ENCODE measurements at regions not wholly inside any gene's neighbourhood (a gene's known extent, or its start where the extent isn't known, plus 50 kb on each side); places are given as distances from the start of the nearest gene placed in this dataset.

DNA sequence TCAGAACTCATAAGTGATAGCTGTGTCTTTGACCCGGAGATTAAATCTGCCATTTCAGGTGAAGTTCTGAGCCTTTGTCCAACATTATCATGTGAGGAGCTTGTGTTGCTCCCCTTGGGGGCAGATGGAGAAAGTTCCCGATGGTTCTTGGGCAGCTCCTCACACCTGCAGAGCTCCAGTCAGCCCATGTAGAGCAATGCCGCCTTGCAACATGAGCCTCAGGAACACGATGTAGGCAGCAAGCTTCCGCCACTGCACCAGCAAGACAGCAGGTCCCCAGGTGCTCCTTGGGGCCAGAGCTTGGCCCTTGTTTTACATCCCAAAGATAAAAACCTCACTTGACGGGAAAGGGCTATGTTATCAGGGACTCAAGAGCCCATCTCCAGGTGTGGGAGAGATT is 292.7 kb downstream of the IRX1 start:
- DNase-seq (ENCODE audit: low read depth in 2 of 2) = no peak

DNA sequence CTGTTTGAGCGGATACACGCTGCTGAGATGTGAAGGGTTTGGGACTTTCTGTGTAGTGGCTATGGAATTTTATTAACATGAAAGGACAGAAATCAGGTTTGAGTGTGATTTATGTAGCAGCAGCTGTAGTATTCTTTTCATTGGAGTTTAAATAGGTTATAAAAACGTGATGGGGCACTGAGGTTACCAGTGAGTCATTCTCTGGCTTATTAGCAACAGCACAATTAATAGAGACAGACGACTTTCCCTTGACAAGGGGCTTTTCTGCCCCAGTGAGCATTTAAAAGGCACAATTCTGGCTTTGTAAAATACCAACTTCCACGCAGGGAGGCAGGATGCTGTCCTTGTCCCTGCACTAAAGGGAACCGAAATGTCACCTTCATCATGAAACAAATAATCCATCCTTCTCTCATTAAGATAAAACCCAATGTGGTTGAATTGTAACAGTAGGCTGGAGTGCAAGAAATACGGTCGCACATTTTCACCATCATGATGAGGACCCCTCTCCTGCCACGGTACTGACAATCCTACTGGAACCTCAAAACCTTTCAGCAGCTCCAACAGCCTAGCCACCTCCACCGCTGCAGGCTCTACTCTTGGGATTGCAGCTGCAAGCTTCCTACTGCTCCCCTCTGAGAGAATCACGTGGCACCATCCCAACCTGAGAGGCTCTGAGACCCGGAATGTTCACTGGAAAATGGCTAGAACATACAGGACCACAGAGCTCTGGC is 293.9 kb downstream of the IRX1 start:
- no peak for DNase-seq (ENCODE audit: low read depth in 2 of 2)

DNA sequence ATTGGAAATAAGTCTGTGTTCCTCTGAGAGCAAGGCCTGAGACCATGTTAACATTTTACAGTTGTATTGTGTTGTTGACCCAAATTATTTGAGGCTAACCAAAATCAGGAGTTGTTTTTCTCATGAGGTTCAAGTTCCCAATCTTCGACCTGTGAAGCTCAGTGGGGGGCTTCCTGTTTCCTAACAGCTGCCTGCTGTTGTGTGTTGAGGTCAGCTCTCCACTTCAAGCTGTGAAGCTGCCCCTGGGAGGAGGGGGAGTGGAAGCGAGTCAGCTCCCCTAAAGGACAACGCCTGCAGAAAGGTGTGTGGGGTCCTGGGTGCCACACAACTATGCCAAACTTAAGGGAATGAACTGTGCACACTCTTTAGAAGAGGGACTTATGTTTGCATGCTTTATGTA is 295.5 kb downstream of the IRX1 start:
- DNase-seq (ENCODE audit: low read depth in 2 of 2) = no peak

DNA sequence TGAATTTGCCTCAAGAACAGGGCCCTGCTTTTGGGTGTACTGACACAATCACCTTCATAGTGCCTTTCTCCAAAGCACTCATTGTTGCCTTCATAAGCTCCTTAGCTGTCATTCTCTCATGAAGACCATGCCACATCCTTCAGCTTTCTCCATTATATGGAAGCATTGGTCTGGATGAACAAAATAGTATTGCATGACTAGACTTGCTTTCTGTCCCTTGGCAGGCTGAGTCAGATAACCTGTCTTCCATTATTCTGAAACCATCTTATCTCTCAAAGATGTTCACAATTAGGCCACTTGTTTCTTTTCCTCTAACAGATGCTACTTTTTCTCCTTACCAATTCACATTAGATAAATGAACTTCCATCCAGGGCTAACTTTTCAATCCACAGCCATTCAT is 297.9 kb downstream of the IRX1 start:
- no peak for DNase-seq (ENCODE audit: low read depth in 2 of 2)

DNA sequence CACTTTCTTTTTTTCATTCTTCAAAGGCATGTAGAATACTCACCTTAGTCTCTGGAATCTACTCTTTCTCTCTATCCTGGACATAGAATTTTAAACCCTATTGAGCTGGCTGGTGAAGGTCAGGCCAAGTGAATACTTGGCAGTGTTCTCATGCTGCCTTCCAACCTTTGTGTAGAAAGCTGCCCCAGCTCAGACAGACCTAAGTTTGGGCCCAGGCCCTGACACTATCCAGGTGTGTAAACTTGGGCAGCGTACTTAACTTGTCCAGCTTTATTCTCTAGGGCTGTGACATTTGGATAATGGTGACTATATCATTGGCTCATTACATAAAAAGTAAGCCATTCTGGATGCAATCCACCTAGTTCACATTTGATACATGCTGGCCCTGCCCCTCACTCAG is 298.3 kb downstream of the IRX1 start:
- no peak for DNase-seq (ENCODE audit: low read depth in 2 of 2)

DNA sequence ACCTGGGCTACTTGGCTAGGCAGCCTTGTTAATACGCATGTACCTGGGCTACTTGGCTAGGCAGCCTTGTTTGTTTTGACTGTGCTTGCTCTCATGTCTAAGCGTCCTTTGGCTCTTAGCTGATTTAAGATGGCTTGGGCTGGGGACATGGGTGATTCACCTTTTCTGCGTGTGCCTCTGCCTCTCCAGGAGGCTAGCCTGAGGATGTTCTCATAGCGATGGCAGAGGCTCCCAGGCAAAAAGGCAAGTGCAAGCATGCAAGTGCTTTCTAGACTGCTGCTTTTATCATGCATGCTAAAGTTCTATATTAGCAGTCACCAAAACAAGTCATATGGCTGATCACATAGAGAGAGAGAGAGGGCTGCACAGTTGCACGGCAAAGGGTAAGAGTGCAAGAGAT is 300.5 kb downstream of the IRX1 start:
- DNase-seq (ENCODE audit: low read depth in 2 of 2) = no peak

DNA sequence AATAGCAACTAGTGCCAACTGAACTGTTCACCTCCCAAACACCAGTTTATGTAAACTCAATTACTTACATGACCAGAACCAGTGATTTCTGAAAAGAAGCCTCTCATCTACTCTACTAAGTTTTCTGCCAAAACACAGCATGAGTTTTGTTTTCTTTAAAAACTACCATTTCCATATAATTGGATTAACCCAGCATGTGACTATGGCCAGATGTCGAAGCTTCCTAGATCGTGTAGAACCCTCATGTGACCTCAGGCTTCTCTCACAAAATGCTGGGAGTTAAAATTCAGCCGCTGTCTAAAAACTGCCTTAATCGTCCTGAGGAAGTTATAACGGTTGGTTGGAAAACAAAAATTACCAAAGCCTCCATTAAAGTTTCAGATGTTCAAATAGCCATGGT is 303.5 kb downstream of the IRX1 start:
- no peak for DNase-seq (ENCODE audit: low read depth in 2 of 2)

DNA sequence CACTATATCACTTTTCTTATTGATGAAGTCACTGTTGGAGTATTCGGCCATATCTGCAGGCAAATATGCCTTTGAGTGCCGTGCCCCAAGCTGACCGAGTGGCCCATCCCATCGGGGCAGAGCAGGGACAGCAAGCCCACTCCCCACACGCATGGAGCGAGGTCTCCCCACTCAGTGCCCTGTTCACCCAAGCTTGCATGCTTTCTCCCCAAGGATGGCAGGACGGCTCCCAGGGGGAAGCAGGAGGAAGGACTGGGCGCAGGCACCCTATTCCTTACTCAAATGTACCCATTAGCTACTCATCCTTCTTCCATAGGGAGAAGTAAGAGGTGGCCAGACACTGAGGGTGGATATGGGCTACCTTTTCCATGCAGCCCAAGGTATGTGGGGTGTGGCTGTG is 309.0 kb downstream of the IRX1 start:
- no peak for DNase-seq (ENCODE audit: low read depth in 2 of 2)

DNA sequence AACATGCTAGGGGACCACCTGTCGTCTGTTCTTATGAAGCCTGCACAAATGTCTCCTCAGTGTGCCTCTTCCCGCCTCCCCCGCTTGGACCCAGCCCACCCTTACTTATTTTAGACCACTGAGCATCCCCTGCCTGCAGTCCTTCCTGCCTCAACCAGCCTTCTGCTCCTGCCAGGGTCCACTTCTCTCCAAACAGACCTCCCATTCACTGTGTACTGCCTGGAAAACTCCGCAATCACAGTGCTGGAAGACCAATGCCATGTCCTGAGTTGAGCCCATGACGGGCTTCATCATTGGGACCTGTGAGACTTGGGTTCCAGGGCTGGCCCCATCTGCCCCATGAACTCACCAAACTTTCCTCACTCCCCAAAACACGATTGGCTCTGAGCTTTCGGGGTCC is 309.4 kb downstream of the IRX1 start:
- no peak for DNase-seq (ENCODE audit: low read depth in 2 of 2)

DNA sequence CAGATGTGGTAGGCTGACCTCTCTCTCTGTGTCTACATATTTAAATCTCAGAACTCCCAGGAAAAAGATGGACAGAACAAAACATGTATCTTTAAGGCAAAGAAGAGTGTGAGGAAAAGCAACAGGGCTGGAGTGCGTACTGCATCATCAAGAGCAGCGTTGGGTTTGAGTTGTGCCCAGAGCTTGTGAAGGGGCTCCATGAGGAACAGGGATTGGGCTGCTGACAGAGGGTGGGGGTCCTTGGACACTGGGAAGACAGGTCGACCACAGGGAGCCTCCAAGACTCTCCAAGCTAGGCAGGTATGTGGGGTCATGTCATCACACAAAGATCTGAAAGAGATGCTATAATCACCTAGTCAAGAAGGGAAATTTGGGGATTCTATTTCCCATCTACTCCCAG is 309.9 kb downstream of the IRX1 start:
- no peak for DNase-seq (ENCODE audit: low read depth in 2 of 2)

DNA sequence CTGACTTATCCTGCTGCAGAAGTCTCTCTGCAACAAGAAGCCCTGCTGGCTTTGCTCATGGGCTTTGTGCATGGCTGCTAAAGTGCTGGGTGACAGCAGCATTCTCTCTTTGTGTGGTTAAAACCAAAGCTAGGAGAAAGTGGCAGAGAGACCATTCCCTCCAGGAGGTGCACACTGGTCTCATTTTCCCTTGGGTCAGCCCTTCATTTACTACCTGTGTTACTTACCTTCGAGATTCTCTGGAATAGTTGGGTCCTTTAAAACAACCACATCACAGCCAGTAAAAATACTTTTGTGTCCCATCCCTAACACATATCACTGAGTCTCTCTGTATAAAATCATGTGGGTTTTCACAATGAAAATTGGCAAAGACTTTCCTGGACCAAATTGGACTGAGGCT is 315.5 kb downstream of the IRX1 start:
- DNase-seq (ENCODE audit: low read depth in 2 of 2) = no peak

DNA sequence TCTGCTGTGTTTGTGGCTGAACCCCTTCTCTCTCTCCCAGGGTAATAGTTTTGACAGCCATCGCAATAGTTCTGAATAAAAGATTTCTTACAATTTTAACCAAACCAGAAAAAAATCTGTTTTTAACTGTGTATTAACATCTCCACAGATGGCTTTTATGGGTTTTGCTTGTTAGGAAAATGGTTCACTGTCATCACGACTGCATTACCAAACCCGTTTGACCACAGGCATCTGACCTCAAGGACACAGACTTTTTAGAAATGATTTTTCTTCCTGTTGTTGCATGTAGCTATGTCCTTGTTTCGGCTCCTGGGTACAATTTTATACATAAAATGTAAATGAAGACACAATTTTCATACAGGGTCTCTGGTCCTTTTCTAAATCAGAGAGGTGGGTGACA is 316.1 kb downstream of the IRX1 start:
- DNase-seq (ENCODE audit: low read depth in 2 of 2) = no peak

DNA sequence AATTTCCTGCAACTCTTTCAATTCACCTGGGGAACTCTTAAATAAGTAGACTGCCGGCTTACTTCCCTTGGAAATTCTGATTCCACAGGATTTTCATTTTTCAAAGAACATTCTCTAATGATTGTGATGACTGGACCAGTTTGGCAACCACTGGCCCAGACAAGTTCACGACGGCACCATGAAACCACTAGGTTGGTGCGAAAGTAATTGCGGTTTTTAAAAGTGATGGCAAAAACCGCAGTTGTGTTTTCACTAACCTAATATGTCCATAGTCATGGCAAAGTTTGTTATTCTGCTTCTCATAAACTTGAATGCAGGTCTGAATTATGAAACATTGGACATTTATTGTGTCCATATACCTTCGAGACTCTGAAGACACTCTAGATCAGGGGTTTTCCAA is 317.2 kb downstream of the IRX1 start:
- DNase-seq (ENCODE audit: low read depth in 2 of 2) = no peak

DNA sequence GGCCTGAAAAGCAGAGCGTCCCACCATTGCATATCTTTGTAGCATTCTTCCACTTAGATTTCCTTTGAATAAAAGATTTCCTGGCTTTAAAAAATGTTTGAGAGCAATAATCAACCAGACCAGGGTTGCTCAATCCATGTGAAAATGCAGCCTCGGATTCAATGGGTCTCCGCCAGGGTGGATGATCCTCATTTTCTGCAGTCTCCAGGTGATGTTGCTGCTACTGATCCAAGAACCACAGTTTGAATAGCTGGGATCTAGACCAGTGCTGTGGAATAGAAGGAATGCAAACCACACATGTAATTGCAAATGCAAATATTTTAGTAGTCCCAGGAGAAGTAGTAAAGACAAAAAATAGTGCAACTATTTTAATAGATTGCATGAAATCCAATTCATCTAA is 317.6 kb downstream of the IRX1 start:
- no peak for DNase-seq (ENCODE audit: low read depth in 2 of 2)

DNA sequence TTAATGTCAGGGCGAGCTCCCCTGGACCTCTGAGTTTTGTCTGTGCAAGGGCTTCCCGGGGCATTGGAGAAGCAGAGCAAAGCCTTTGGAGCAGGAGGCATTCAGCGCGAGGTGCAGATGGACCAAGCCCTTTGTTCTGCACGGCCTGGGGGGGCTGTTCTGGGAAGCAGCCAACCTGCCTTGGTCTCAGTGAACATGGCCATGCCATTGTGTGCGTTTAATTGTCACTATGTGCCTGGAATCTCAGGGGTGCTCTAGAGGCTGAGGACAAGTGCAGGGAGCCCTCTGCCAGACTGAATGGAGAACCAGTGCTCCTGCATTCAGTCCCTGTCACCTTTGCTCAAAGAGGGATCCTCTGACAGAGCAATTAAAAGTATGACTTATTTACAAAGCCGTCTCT is 329.4 kb downstream of the IRX1 start:
- no peak for DNase-seq (ENCODE audit: low read depth in 2 of 2)

DNA sequence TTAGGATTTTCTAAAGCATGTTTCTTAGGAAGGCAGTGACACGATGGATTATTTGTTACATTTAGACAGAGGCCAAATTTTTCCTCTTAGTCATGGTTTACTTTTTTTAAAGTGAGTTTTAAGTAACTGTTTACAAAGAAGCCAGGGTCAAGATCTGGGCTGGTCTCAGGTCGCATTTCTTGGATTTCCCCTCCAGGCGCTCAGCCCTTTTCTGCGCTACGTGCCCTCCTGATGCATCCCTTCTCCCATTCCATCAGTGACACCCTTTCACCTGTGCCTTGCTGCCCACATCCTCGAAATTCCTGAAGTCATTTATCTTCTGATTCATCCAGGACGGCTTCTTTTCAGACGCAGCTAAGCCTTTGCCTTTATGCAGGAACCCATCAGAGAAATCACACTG is 330.3 kb downstream of the IRX1 start:
- DNase-seq (ENCODE audit: low read depth in 2 of 2) = no peak

DNA sequence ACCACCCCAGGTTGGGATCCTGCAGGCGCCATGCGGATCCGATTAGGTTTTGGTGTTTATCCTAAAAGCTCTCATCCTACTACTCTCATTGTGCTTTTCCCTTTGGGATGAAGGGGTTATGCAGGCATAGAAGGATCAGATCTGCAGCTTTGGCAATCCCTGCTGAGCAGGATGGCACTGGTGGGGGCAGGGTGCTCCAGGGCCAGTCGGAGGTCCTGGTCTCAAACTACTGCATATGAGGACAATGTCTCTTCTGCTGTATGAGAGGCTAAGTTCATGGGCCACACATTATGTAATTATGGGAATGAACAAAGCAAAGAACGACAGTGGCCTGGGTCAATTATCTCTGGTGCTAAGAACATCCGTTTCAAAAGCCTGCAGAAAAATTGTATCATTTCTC is 334.2 kb downstream of the IRX1 start:
- no peak for DNase-seq (ENCODE audit: low read depth in 2 of 2)

DNA sequence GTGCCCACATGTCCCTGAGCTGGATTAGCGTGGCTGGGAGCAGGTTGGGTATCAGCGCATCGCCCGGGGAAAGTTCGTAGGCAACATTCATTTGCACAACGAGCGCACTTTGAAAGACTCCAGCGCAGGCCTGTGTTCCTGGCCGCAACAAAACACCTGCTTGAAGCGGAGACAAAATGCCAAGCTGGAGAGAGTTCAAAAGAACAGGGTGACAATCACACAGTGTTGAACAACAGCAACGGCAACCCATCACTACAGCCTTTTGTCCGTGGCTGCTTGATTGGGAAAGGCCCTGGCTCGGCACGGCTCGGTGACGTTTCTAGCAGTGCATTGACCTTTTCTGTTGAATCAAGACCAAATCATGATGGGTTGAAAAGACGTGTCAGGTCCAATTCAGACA is 336.3 kb downstream of the IRX1 start:
- DNase-seq (ENCODE audit: low read depth in 2 of 2) = no peak

DNA sequence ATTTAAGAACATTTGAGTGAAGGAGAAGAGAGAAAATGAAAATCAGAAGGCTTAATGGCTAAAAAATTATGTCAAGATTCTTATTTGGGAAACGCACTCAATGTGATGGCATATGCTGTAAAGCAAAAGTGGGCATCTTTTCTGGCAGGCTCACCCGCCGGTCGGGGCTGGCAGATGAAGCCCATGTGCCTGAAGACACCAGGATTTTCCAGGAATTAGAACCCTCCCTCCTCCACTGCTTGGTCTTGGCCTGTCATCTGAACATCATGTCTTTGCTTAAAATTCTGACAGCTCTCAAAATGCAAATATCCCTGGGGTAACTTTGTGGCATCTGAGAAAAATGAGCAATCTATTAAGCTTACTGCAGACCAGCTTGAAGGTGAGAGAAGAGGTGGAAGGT is 337.9 kb downstream of the IRX1 start:
- DNase-seq (ENCODE audit: low read depth in 2 of 2) = no peak

DNA sequence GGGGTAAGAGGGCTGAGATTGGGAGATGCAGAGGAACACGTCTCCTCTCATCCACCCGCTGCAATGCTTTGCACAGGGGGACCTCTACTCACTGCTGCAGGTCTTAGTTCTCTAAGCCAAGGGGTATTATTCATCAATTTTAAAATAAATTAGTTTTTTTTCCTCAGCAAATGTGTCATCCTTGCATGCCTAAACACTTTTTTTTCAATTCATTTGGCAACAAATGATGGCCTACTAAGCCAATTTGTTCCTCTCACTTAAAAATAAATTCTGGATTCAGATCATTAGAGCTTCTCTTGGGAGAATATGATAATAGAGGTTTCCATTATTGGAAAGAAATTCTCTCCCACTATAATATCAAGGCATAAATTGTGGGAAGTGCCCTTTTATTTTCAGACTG is 338.3 kb downstream of the IRX1 start:
- no peak for DNase-seq (ENCODE audit: low read depth in 2 of 2)

DNA sequence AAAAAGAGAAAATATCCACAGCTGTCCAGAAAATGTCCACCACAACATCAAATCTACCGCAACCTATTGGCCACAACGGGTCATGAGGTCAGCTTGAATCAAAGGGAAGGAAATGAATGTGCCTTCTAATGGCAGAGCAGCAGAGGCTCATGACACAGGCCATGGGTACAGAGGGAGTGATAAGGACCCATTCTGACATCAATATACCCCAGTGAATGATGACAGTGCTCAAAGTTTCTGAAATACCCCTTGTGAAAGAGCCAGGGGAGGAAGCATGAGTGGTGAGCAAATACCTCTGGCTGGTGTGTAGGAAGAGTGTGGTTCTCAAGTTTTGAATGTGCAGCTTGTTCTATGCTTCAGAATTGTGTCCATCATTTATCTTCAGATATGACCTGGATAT is 348.2 kb downstream of the IRX1 start:
- DNase-seq (ENCODE audit: low read depth in 2 of 2) = no peak

DNA sequence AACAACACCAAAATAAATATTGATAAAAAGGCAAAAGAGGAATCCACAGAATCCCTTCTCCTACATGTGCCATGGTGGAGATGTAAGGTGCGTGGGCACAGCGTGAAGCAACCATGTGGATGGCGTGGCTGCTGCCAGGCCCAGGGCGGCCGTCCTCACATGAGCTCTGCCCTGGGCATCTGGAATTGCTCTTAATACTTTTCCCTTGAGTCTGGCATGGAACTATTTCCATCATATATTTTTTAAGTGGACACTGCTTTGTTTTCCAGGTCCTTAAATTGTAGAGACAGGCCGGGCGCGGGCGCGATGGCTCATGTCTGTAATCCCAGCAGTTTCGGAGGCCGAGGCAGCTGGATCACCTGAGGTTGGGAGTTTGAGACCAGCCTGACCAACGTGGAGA is 349.3 kb downstream of the IRX1 start:
- DNase-seq (ENCODE audit: low read depth in 2 of 2) = no peak

DNA sequence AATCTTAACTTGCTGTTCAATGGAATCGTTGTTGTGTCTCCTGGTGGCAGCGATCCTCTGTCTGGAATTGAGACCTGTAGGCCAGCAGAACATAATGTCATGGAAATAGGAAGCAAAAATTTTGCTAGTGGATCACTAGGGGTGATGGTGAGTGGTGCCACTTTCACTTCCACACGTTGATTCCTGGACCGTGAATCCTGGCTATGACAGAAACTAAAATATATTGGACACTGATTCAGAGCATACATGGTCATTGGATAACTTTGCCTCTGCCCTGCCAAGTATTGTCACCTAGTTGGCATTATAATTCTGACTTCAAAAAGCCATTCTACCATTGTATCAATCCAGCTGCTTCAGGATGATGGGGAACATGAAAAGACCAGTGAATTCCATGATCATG is 353.2 kb downstream of the IRX1 start:
- DNase-seq (ENCODE audit: low read depth in 2 of 2) = no peak

DNA sequence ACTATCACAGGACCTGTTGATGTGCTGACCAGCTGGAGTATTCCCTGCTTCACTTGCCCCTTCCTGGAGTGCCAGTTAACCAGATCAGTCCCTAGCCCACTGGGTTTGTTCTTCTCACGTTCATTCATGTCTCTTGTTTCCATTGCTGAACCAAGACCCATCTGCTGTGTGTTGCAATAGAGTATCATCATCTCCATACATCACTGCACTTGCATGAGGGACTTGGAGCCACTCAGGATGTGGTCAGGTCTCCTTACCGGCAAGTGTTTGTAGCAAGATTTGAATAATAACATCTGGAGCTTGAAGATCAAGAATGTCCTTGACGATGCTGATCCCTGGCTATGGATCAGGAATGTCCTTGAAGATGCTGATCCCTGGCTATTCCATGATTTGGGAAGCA is 358.6 kb downstream of the IRX1 start:
- no peak for DNase-seq (ENCODE audit: low read depth in 2 of 2)

DNA sequence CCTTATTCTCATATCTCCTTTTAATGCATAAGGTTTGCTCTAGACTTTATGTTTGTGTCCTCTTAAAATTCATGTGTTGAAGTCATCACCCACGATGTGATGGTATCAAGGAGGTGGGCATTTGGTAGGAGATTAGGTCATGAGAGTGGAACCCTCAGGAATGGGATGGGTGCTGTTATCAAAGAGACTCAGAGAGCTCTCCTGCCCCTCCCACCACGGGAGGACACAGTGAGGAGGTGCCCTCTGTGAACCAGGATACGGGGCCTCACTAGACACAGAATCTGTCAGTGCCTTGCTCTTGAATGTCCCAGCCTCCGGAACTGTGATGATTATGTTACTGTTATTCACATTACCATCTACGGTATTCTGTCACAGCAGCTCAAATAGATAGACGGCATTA is 359.0 kb downstream of the IRX1 start:
- DNase-seq (ENCODE audit: low read depth in 2 of 2) = no peak

Data from stimulated activated CD4-positive, alpha-beta T cell treated with anti-CD3 and anti-CD28 coated beads, Interleukin-15, amount 100 ng/mL, for 48 hours (primary cell).